ENCODE measurements at regions not wholly inside any gene's neighbourhood (a gene's known extent, or its start where the extent isn't known, plus 50 kb on each side); places are given as distances from the start of the nearest gene placed in this dataset.

DNA sequence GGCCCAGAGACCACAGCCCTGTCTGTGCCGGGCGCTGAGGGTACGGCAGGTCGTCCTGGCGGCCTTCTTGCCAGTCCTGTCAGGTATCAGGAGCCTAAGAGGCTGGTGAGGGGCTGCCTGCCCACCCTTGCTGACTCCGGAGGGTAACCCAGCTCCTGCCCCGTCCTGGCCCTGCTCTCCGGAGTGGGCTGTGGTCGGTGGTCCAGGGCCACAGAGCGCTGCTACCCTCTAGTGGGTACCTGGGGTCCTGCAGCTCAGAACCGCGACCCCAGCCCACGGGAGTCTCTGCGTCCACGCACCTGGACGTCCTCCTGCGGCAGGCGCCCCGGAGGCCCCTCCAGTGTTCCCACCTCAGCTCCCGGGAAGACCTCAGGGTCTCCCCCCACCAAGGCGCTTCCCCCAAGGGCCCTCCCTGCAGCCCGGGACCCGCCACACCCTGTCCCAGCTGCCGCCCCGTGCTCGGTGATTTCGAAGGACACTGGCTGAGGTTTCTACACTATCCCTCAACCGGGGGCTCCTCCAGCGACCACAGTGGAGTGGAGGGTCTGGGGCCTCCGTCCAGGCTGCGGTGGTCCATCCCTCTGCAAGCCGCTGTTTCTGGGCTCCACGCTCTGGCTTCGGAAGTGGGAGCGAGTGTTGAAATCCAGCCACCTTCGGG, 75.9 kb upstream of the FBRSL1 start:
- no peak for TF ChIP-seq POLR2AphosphoS5 (IDR thresholded peaks at IDR 0.05; ENCODE audit: low read depth, low read length)
- TF ChIP-seq SIN3A (IDR thresholded peaks at IDR 0.05; ENCODE audit: borderline replicate concordance, insufficient read depth, low read length) = no peak
- TF ChIP-seq TAF1 (IDR thresholded peaks at IDR 0.05; ENCODE audit: borderline replicate concordance, insufficient read depth, low read length) = no peak
- TF ChIP-seq FOXP2 (optimal IDR thresholded peaks at IDR 0.05; ENCODE audit: borderline replicate concordance, extremely low read depth, extremely low read length, insufficient read depth) = no peak
- TF ChIP-seq REST (IDR thresholded peaks at IDR 0.05; ENCODE audit: insufficient read depth in 1 of 2, low read depth in 2 of 2, low read length in 2 of 2) = no peak

GRCh38 chr12:132411457-132411856, 78.5 kb upstream of the FBRSL1 start:
- TF ChIP-seq POLR2AphosphoS5 (IDR thresholded peaks at IDR 0.05; ENCODE audit: low read depth, low read length) = no peak
- no peak for TF ChIP-seq FOXP2 (optimal IDR thresholded peaks at IDR 0.05; ENCODE audit: borderline replicate concordance, extremely low read depth, extremely low read length, insufficient read depth)
- no peak for TF ChIP-seq SIN3A (IDR thresholded peaks at IDR 0.05; ENCODE audit: borderline replicate concordance, insufficient read depth, low read length)
- TF ChIP-seq TAF1 (IDR thresholded peaks at IDR 0.05; ENCODE audit: borderline replicate concordance, insufficient read depth, low read length) = no peak
- TF ChIP-seq REST (IDR thresholded peaks at IDR 0.05; ENCODE audit: insufficient read depth in 1 of 2, low read depth in 2 of 2, low read length in 2 of 2) = no peak

DNA sequence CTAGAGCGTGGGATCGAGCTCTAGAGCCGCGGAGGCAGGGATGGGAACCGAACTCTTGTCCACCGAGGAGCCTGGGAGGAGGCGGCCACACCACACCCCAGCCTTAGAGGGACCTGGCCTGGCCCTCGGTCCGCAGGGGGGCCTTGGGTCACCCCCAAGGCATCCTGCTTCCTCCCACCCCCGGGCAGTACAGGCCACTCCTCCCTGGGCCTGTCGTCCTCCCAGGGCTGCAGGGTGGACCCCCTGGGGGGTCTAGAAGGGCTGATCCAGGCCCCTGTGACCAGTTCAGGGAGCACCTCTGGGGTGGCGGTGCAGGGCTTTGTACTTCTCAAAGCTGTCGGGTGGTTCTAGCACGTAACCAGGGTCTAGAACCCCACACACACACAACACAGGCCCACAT, 79.1 kb upstream of the FBRSL1 start:
- TF ChIP-seq SIN3A (IDR thresholded peaks at IDR 0.05; ENCODE audit: borderline replicate concordance, insufficient read depth, low read length) = no peak

DNA sequence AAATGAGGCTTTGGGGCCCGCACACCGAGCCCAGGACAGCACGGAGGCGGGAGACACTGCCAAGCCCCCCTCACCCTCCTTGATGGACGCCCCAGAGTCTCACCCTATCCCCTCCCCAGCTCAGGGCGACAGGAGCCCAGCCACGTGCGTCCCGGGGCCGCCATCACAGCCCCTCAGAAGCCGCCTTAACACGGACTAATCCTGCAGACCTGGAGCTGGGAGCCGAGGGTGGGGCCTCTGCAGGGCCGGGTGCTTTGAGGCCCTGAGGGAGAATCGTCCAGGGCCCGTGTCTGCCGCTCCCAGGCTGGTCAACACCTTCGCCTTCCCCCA, 79.7 kb upstream of the FBRSL1 start:
- TF ChIP-seq FOXP2 (optimal IDR thresholded peaks at IDR 0.05; ENCODE audit: borderline replicate concordance, extremely low read depth, extremely low read length, insufficient read depth) (no peak), POLR2AphosphoS5 (IDR thresholded peaks at IDR 0.05; ENCODE audit: low read depth, low read length) (no peak), REST (IDR thresholded peaks at IDR 0.05; ENCODE audit: insufficient read depth in 1 of 2, low read depth in 2 of 2, low read length in 2 of 2) (no peak), SIN3A (IDR thresholded peaks at IDR 0.05; ENCODE audit: borderline replicate concordance, insufficient read depth, low read length) (no peak), TAF1 (IDR thresholded peaks at IDR 0.05; ENCODE audit: borderline replicate concordance, insufficient read depth, low read length) (no peak)

DNA sequence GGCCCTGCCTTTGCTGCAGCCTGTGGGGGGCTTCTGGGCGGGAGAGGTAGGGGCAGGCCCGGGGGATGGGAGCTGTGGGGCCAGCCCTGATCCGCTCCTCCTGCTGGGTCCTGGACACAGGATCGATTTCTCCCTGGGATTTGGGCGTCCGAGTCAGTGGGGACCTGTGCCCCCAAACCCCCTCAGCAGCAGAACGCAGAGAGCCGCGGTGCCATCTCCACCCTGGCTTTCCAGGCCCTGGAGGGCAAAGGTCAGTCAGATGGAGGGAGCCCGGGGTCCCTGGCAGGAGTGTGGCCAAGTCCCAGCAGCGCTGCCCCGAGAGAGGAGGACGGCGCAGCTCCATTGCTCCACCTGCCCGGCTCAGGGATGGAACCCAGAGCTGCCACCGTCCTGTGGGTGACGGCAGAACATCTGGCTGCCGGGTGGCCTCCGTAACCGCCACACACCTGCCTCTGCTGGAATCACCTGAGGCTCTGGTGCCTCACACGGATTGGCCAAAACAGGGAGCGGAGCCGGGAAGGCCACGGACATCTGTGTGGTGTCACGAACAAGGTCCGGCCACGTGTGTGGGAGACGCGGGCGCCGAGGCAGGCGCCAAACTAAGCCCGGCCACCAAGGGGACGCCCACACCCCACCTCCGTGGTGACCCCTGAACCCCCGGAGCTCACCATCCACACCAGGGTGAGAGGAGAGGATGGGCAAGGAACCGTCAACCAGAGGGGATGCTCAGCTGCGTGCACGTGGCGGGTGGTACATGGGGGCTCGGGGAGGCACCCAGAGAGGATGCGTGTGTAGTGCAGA, 80.3 kb upstream of the FBRSL1 start:
- TF ChIP-seq SIN3A (IDR thresholded peaks at IDR 0.05; ENCODE audit: borderline replicate concordance, insufficient read depth, low read length) (no peak), TAF1 (IDR thresholded peaks at IDR 0.05; ENCODE audit: borderline replicate concordance, insufficient read depth, low read length) (no peak), REST (IDR thresholded peaks at IDR 0.05; ENCODE audit: insufficient read depth in 1 of 2, low read depth in 2 of 2, low read length in 2 of 2) (no peak), POLR2AphosphoS5 (IDR thresholded peaks at IDR 0.05; ENCODE audit: low read depth, low read length) (no peak), FOXP2 (optimal IDR thresholded peaks at IDR 0.05; ENCODE audit: borderline replicate concordance, extremely low read depth, extremely low read length, insufficient read depth) (no peak)
